A673 (cell line): ENCODE measurements at regions not wholly inside any gene's neighbourhood (a gene's known extent, or its start where the extent isn't known, plus 50 kb on each side); places are given as distances from the start of the nearest gene placed in this dataset.

Source experiments
- BruUV-seq: library from RNA; stranded (reverse); fragments of 400-500 nt; replicated peaks from 2 replicates; lab custom pipeline; 2021; lab: Mats Ljungman, UMichigan
- CTCF ChIA-PET: fragments of 300-600 bp; sonication (Branson Sonifier 250); formaldehyde crosslinking; loops from one replicate; lab custom pipeline; 2022; ENCODE audit warnings: antibody characterized with exemption; lab: Charles Lee
- POLR2A ChIA-PET: fragments of 300-600 bp; sonication (Branson Sonifier 250); formaldehyde crosslinking; loops from one replicate; lab custom pipeline; 2022; ENCODE audit warnings: antibody characterized with exemption; ENCODE audit not compliant: low non-redundant PET; lab: Charles Lee
- DNase-seq: peaks from one replicate; pipeline ENCODE4 v3.0.0-alpha.2; 2015; ENCODE audit warnings: low spot score
- H3K27ac ChIP-seq: fragments of 200-600 bp; sonication (generic); 2 replicates; pipeline ENCODE4 v1.5.1; 2016; ENCODE audit warnings: mixed run types, low read depth, mild to moderate bottlenecking, mixed read lengths, antibody characterized with exemption, low read length; ENCODE audit not compliant: poor library complexity, severe bottlenecking
- H3K27me3 ChIP-seq: fragments of 200-600 bp; sonication (generic); replicated peaks from 2 replicates; pipeline ENCODE4 v1.6.1; 2017; ENCODE audit warnings: mixed run types, low read depth, mild to moderate bottlenecking, mixed read lengths, antibody characterized with exemption, low read length; ENCODE audit not compliant: insufficient read depth, poor library complexity
- H3K36me3 ChIP-seq: fragments of 200-600 bp; sonication (generic); 2 replicates; pipeline ENCODE4 v1.6.1; 2016; ENCODE audit warnings: mixed run types, mild to moderate bottlenecking, mixed read lengths, antibody characterized with exemption, low read length; ENCODE audit not compliant: insufficient read depth, poor library complexity, severe bottlenecking
- H3K4me1 ChIP-seq: fragments of 200-600 bp; sonication (generic); 2 replicates; pipeline ENCODE4 v1.6.1; 2017; ENCODE audit warnings: mixed run types, mild to moderate bottlenecking, mixed read lengths, antibody characterized with exemption, low read length; ENCODE audit not compliant: insufficient read depth, poor library complexity, severe bottlenecking
- H3K4me3 ChIP-seq: fragments of 200-600 bp; sonication (generic); 2 replicates; pipeline ENCODE4 v1.5.1; 2016; ENCODE audit warnings: low read depth, mixed run types, mild to moderate bottlenecking, mixed read lengths, low read length; ENCODE audit not compliant: poor library complexity, severe bottlenecking
- H3K9me3 ChIP-seq: fragments of 200-600 bp; sonication (generic); 2 replicates; pipeline ENCODE4 v1.6.1; 2016; ENCODE audit warnings: mixed run types, low read depth, mild to moderate bottlenecking, mixed read lengths, antibody characterized with exemption, low read length; ENCODE audit not compliant: poor library complexity, severe bottlenecking
- CTCF ChIP-seq: fragments of 300-800, 200-600 bp; sonication (generic); conservative IDR thresholded peaks from 2 replicates; pipeline ENCODE4 v1.5.1; 2017; ENCODE audit warnings: low read depth, mild to moderate bottlenecking, antibody characterized with exemption, low read length, moderate library complexity, mixed read lengths
- EZH2 ChIP-seq: fragments of 200-600 bp; sonication (generic); IDR thresholded peaks from 2 replicates; pipeline ENCODE4 v1.6.1; 2017; ENCODE audit warnings: borderline replicate concordance, low read depth, mild to moderate bottlenecking, mixed read lengths, antibody characterized with exemption, low read length; ENCODE audit not compliant: poor library complexity, severe bottlenecking
- intact Hi-C: fragments of 100-400 bp; cut with micrococcal nuclease; formaldehyde crosslinking; loops from one replicate; pipeline ENCODE4 v1.10.0; 2022; ENCODE audit not compliant: unreplicated experiment

DNA sequence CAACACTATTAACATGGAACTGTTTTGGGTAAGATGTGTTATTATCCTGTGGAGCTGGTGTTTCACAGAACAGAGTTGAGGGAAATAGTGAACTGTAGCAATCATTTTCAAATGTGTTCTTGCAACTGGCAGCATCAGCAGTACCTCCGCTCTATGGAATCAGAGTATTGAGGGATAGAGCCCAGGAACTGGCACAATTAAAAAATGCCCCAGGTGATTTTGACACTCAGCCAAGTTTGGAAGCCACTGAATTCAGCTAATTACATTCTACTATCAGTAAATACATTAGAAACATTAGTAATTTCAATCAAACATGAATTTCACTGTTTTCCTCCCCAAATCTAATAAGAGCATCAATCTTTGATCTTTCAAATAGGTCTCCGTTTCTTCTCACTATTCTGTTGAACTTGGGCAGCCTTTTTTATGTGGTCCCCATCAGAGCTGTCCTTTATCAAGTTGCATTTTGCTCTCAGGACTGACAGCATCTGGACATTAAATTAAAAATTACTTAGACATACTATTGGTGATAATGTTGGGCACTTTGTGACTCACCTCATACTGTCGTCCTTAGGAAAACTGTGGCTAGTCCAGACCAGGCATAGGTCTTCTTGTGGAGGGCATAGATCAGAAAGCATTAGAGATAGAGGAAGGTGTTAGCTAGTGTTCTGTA, 251.5 kb downstream of the DHX35 start:
- POLR2A ChIA-PET, result interaction anchor here (0.6 kb wide), 1 partner anchor 1225 kb away, joined by 18 read pairs; no protein-coding TSS in a partner anchor
- Histone ChIP-seq H3K27me3 (peaks cover 28% of the 10 kb centered on the region), H3K36me3 (no peaks in the 10 kb centered on the region), H3K9me3 (no peaks in the 10 kb centered on the region), H3K4me1 (no peaks in the 10 kb centered on the region), H3K27ac (no peak overlapping the region), H3K4me3 (no peak overlapping the region)
- intact Hi-C loops, result no loop called here
- no TSS peak for BruUV-seq
- CTCF ChIA-PET, result no interaction called here
- DNase-seq, result no peak
- TF ChIP-seq CTCF (no peak), EZH2 (no peak)

DNA sequence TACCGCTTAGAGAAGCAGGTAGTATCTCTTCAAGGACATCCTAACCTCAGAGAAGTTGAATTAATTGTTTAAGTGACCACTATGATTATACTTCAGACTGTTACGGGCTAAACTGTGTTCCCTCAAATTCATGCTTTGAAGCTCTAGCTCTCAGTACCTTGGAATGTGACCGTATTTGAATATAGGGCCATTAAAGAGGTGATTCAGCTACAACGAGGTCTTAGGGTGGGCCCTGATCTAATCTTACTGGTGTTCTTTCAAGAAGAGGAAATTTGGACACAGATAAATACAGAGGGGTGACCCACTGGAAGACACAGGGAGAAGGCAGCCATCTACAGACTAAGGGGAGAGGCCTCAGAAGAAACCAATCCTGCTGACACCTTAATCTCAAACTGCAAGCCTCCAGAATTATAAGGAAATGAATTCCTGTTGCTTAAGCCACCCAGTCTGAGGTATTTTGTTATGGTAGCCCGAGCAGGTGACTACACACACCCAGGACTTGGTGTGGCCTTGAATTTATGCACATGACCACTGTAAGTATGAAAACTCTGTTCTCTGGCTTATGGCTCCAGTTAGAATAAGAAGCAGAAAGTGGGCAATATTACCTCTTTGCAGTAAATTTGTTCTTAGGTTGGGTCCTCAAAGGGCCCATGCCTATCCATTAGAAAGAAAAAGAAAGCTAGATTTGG, 249.1 kb downstream of the DHX35 start:
- no peak overlapping the region for H3K27ac ChIP-seq
- intact Hi-C loops, result no loop called here
- ChIA-PET CTCF (no interaction called here), POLR2A (no interaction called here)
- BruUV-seq, result no TSS peak
- no peaks in the 10 kb centered on the region for H3K4me1 ChIP-seq
- H3K36me3 ChIP-seq, result no peaks in the 10 kb centered on the region
- no peaks in the 10 kb centered on the region for H3K9me3 ChIP-seq
- TF ChIP-seq EZH2 (no peak), CTCF (no peak)
- H3K27me3 ChIP-seq, result peaks cover 29% of the 10 kb centered on the region
- DNase-seq, result no peak
- no peak overlapping the region for H3K4me3 ChIP-seq

DNA sequence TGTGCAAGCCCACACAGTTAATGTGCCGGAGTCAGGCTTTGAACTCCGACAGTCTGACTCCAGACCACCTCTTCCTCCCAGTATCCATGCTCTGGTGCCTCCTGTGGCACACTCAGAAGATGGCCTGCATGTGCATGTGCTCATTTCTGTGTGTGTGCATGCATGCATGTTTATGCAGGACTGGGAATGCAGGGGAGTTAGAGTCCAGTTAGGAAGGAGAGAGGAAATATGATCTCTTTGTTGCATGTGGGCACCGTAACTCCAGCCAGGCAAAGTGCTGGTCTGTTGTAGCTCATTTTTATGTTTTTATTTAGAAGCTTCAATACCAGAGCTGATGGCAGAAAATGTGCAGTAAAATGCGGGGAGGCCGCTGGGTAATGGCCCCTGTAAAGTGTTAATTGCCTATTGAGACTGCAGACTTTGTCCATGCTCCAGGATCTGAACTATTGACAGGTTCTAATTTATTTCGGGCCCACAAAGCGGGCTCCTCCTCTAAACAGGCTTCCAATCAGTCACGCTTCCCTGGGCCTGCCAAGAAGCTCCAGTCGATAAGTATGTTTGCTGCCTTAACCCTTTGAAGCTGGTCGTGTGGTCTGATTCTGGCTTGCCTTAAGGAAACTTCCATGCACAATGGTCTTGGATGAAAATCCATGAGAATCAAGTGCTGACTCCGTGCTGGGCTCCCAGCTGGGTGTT, 248.3 kb downstream of the DHX35 start:
- CTCF ChIA-PET, result no interaction called here
- Histone ChIP-seq H3K36me3 (no peaks in the 10 kb centered on the region), H3K4me3 (no peak overlapping the region), H3K9me3 (no peaks in the 10 kb centered on the region), H3K27ac (no peak overlapping the region), H3K4me1 (no peaks in the 10 kb centered on the region), H3K27me3 (peaks cover 29% of the 10 kb centered on the region)
- no peak for DNase-seq
- POLR2A ChIA-PET, result no interaction called here
- intact Hi-C loops, result no loop called here
- TF ChIP-seq EZH2 (no peak), CTCF (no peak)
- no TSS peak for BruUV-seq
